ENCODE measurements at regions not wholly inside any gene's neighbourhood (a gene's known extent, or its start where the extent isn't known, plus 50 kb on each side); places are given as distances from the start of the nearest gene placed in this dataset.

- no CpG with 5 or more reads among the region's 9 CpGs for WGBS (ENCODE audit: extremely low coverage, insufficient coverage, low lambda C conversion rate)
- Histone ChIP-seq H3K4me1 (ENCODE audit: control insufficient read depth, low read depth, low read length) (no peaks in the 10 kb centered on the region), H4K5ac (ENCODE audit: low read length) (no peak overlapping the region), H3K27ac (ENCODE audit: low read depth, low read length) (no peak overlapping the region), H3K56ac (ENCODE audit: low read length) (no peak overlapping the region), H3K27me3 (ENCODE audit: insufficient read depth, low read length, poor library complexity) (no peaks in the 10 kb centered on the region), H4K8ac (ENCODE audit: low read depth, low read length) (no peak overlapping the region), H3K4me2 (ENCODE audit: low read length) (no peak overlapping the region), H2BK5ac (ENCODE audit: low read length) (no peak overlapping the region), H3K23ac (ENCODE audit: low read length) (no peak overlapping the region), H3K4ac (ENCODE audit: low read depth, low read length) (no peak overlapping the region), H3K36me3 (ENCODE audit: control insufficient read depth, insufficient read depth, low read length) (no peaks in the 10 kb centered on the region), H2AK5ac (ENCODE audit: low read length) (no peak overlapping the region), H3K18ac (ENCODE audit: low read length) (no peak overlapping the region), H3K79me2 (ENCODE audit: control insufficient read depth, insufficient read depth, low read length) (no peaks in the 10 kb centered on the region), H2BK120ac (ENCODE audit: low read depth, low read length) (no peak overlapping the region), H3K9ac (ENCODE audit: low read length) (no peak overlapping the region), H3K4me3 (ENCODE audit: low read length) (no peak overlapping the region), H3K79me1 (ENCODE audit: low read length) (no peaks in the 10 kb centered on the region), H2BK15ac (replicated peaks; ENCODE audit: low read depth) (no peak overlapping the region)
- DNase-seq = peak; percentile 22
Observed at GRCh38 chr10:78203915-78204818, 170.5 kb downstream of the RPS24 start.

- H2BK15ac ChIP-seq (replicated peaks; ENCODE audit: low read depth) = no peak overlapping the region
- H3K56ac ChIP-seq (ENCODE audit: low read length) = no peak overlapping the region
- H3K79me2 ChIP-seq (ENCODE audit: control insufficient read depth, insufficient read depth, low read length) = no peaks in the 10 kb centered on the region
- no peak for DNase-seq
- no peak overlapping the region for H2BK5ac ChIP-seq (ENCODE audit: low read length)
- no peaks in the 10 kb centered on the region for H3K27me3 ChIP-seq (ENCODE audit: insufficient read depth, low read length, poor library complexity)
- H3K79me1 ChIP-seq (ENCODE audit: low read length) = no peaks in the 10 kb centered on the region
- no peak overlapping the region for H3K18ac ChIP-seq (ENCODE audit: low read length)
- no peaks in the 10 kb centered on the region for H3K36me3 ChIP-seq (ENCODE audit: control insufficient read depth, insufficient read depth, low read length)
- H4K8ac ChIP-seq (ENCODE audit: low read depth, low read length) = no peak overlapping the region
- H4K5ac ChIP-seq (ENCODE audit: low read length) = no peak overlapping the region
- H3K4ac ChIP-seq (ENCODE audit: low read depth, low read length) = no peak overlapping the region
- H3K9ac ChIP-seq (ENCODE audit: low read length) = no peak overlapping the region
- no peak overlapping the region for H3K27ac ChIP-seq (ENCODE audit: low read depth, low read length)
- H2AK5ac ChIP-seq (ENCODE audit: low read length) = no peak overlapping the region
- H3K4me1 ChIP-seq (ENCODE audit: control insufficient read depth, low read depth, low read length) = no peaks in the 10 kb centered on the region
- no peak overlapping the region for H2BK120ac ChIP-seq (ENCODE audit: low read depth, low read length)
- WGBS (ENCODE audit: extremely low coverage, insufficient coverage, low lambda C conversion rate) = no CpG with 5 or more reads among the region's 5 CpGs
- no peak overlapping the region for H3K23ac ChIP-seq (ENCODE audit: low read length)
- H3K4me3 ChIP-seq (ENCODE audit: low read length) = no peak overlapping the region
- no peak overlapping the region for H3K4me2 ChIP-seq (ENCODE audit: low read length)
Observed at GRCh38 chr10:78205457-78206016, 171.9 kb downstream of the RPS24 start.

- Histone ChIP-seq H3K36me3 (ENCODE audit: control insufficient read depth, insufficient read depth, low read length) (no peaks in the 10 kb centered on the region), H3K18ac (ENCODE audit: low read length) (no peak overlapping the region), H3K56ac (ENCODE audit: low read length) (no peak overlapping the region), H4K5ac (ENCODE audit: low read length) (no peak overlapping the region), H3K23ac (ENCODE audit: low read length) (no peak overlapping the region), H3K79me1 (ENCODE audit: low read length) (no peaks in the 10 kb centered on the region), H3K9ac (ENCODE audit: low read length) (no peak overlapping the region), H3K79me2 (ENCODE audit: control insufficient read depth, insufficient read depth, low read length) (no peaks in the 10 kb centered on the region), H3K4me2 (ENCODE audit: low read length) (no peak overlapping the region), H3K27ac (ENCODE audit: low read depth, low read length) (no peak overlapping the region), H2BK15ac (replicated peaks; ENCODE audit: low read depth) (no peak overlapping the region), H2AK5ac (ENCODE audit: low read length) (no peak overlapping the region), H3K4me1 (ENCODE audit: control insufficient read depth, low read depth, low read length) (no peaks in the 10 kb centered on the region), H2BK120ac (ENCODE audit: low read depth, low read length) (no peak overlapping the region), H3K27me3 (ENCODE audit: insufficient read depth, low read length, poor library complexity) (no peaks in the 10 kb centered on the region), H3K4ac (ENCODE audit: low read depth, low read length) (no peak overlapping the region), H4K8ac (ENCODE audit: low read depth, low read length) (no peak overlapping the region), H3K4me3 (ENCODE audit: low read length) (no peak overlapping the region), H2BK5ac (ENCODE audit: low read length) (no peak overlapping the region)
- WGBS (ENCODE audit: extremely low coverage, insufficient coverage, low lambda C conversion rate) = no CpG with 5 or more reads among the region's 5 CpGs
- DNase-seq = no peak
Observed at GRCh38 chr10:78207216-78207615, 173.6 kb downstream of the RPS24 start.

GRCh38 chr10:78207776-78208175 is 174.1 kb downstream of the RPS24 start:
- H2BK5ac ChIP-seq (ENCODE audit: low read length) = no peak overlapping the region
- no peak overlapping the region for H4K5ac ChIP-seq (ENCODE audit: low read length)
- DNase-seq = no peak
- no peaks in the 10 kb centered on the region for H3K4me1 ChIP-seq (ENCODE audit: control insufficient read depth, low read depth, low read length)
- no peak overlapping the region for H2BK15ac ChIP-seq (replicated peaks; ENCODE audit: low read depth)
- H3K4me2 ChIP-seq (ENCODE audit: low read length) = no peak overlapping the region
- no peaks in the 10 kb centered on the region for H3K79me1 ChIP-seq (ENCODE audit: low read length)
- no peak overlapping the region for H2AK5ac ChIP-seq (ENCODE audit: low read length)
- H3K27me3 ChIP-seq (ENCODE audit: insufficient read depth, low read length, poor library complexity) = no peaks in the 10 kb centered on the region
- H3K23ac ChIP-seq (ENCODE audit: low read length) = no peak overlapping the region
- H4K8ac ChIP-seq (ENCODE audit: low read depth, low read length) = no peak overlapping the region
- H3K4ac ChIP-seq (ENCODE audit: low read depth, low read length) = no peak overlapping the region
- WGBS (ENCODE audit: extremely low coverage, insufficient coverage, low lambda C conversion rate) = no CpG with 5 or more reads among the region's 4 CpGs
- no peak overlapping the region for H2BK120ac ChIP-seq (ENCODE audit: low read depth, low read length)
- no peak overlapping the region for H3K56ac ChIP-seq (ENCODE audit: low read length)
- no peak overlapping the region for H3K27ac ChIP-seq (ENCODE audit: low read depth, low read length)
- no peak overlapping the region for H3K9ac ChIP-seq (ENCODE audit: low read length)
- H3K18ac ChIP-seq (ENCODE audit: low read length) = no peak overlapping the region
- H3K79me2 ChIP-seq (ENCODE audit: control insufficient read depth, insufficient read depth, low read length) = no peaks in the 10 kb centered on the region
- no peaks in the 10 kb centered on the region for H3K36me3 ChIP-seq (ENCODE audit: control insufficient read depth, insufficient read depth, low read length)
- H3K4me3 ChIP-seq (ENCODE audit: low read length) = no peak overlapping the region

GRCh38 chr10:78209970-78210369 is 176.3 kb downstream of the RPS24 start:
- no peak overlapping the region for H3K9ac ChIP-seq (ENCODE audit: low read length)
- H4K8ac ChIP-seq (ENCODE audit: low read depth, low read length) = no peak overlapping the region
- no peaks in the 10 kb centered on the region for H3K36me3 ChIP-seq (ENCODE audit: control insufficient read depth, insufficient read depth, low read length)
- H3K4me2 ChIP-seq (ENCODE audit: low read length) = no peak overlapping the region
- H2BK5ac ChIP-seq (ENCODE audit: low read length) = no peak overlapping the region
- H4K5ac ChIP-seq (ENCODE audit: low read length) = no peak overlapping the region
- no peak overlapping the region for H3K27ac ChIP-seq (ENCODE audit: low read depth, low read length)
- no peak overlapping the region for H2BK120ac ChIP-seq (ENCODE audit: low read depth, low read length)
- DNase-seq = no peak
- no peak overlapping the region for H2BK15ac ChIP-seq (replicated peaks; ENCODE audit: low read depth)
- no peak overlapping the region for H3K18ac ChIP-seq (ENCODE audit: low read length)
- H3K27me3 ChIP-seq (ENCODE audit: insufficient read depth, low read length, poor library complexity) = no peaks in the 10 kb centered on the region
- no peaks in the 10 kb centered on the region for H3K79me2 ChIP-seq (ENCODE audit: control insufficient read depth, insufficient read depth, low read length)
- no peak overlapping the region for H3K23ac ChIP-seq (ENCODE audit: low read length)
- H3K79me1 ChIP-seq (ENCODE audit: low read length) = no peaks in the 10 kb centered on the region
- H2AK5ac ChIP-seq (ENCODE audit: low read length) = no peak overlapping the region
- no peaks in the 10 kb centered on the region for H3K4me1 ChIP-seq (ENCODE audit: control insufficient read depth, low read depth, low read length)
- H3K56ac ChIP-seq (ENCODE audit: low read length) = no peak overlapping the region
- no peak overlapping the region for H3K4me3 ChIP-seq (ENCODE audit: low read length)
- H3K4ac ChIP-seq (ENCODE audit: low read depth, low read length) = no peak overlapping the region
- WGBS (ENCODE audit: extremely low coverage, insufficient coverage, low lambda C conversion rate) = no CpG with 5 or more reads among the region's 4 CpGs

All from mesendoderm (in vitro differentiated cells).